GM19395 (cell line): ENCODE measurements at regions not wholly inside any gene's neighbourhood (a gene's known extent, or its start where the extent isn't known, plus 50 kb on each side); places are given as distances from the start of the nearest gene placed in this dataset.

Experiments used
- ATAC-seq: cut with Tn5 transposase; IDR thresholded peaks from one replicate; pipeline ENCODE4 v1.9.1; 2021; ENCODE audit warnings: mild to moderate bottlenecking, moderate library complexity; ENCODE audit not compliant: unreplicated experiment

GRCh38 chr2:126774290-126774689 lies 118.3 kb downstream of the GYPC start:
- ATAC-seq = no peak

- no peak for ATAC-seq
Measured at GRCh38 chr2:126774761-126775160, 118.8 kb downstream of the GYPC start.

GRCh38 chr2:126775300-126775985 lies 119.5 kb downstream of the GYPC start:
- no peak for ATAC-seq

- ATAC-seq = peak; percentile 5
Measured at GRCh38 chr2:126776255-126776654, 120.3 kb downstream of the GYPC start.

GRCh38 chr2:126776692-126777619 lies 121.0 kb downstream of the GYPC start:
- ATAC-seq = peak; percentile 86

GRCh38 chr2:126777620-126777978 lies 121.1 kb upstream of the TEX51 start:
- peak; percentile 26 for ATAC-seq

- ATAC-seq = no peak
Measured at GRCh38 chr2:126778561-126779501, 119.9 kb upstream of the TEX51 start.

- ATAC-seq = no peak
Measured at GRCh38 chr2:126781206-126781605, 117.5 kb upstream of the TEX51 start.

GRCh38 chr2:126781806-126782205 lies 116.9 kb upstream of the TEX51 start:
- no peak for ATAC-seq

GRCh38 chr2:126782648-126783047 lies 116.0 kb upstream of the TEX51 start:
- ATAC-seq = no peak

GRCh38 chr2:126783341-126783740 lies 115.3 kb upstream of the TEX51 start:
- no peak for ATAC-seq

GRCh38 chr2:126784045-126784444 lies 114.6 kb upstream of the TEX51 start:
- no peak for ATAC-seq

GRCh38 chr2:126784621-126785020 lies 114.1 kb upstream of the TEX51 start:
- no peak for ATAC-seq

- no peak for ATAC-seq
Measured at GRCh38 chr2:126785236-126785635, 113.5 kb upstream of the TEX51 start.

- ATAC-seq = no peak
Measured at GRCh38 chr2:126785862-126786261, 112.8 kb upstream of the TEX51 start.

- no peak for ATAC-seq
Measured at GRCh38 chr2:126786765-126787164, 111.9 kb upstream of the TEX51 start.

- no peak for ATAC-seq
Measured at GRCh38 chr2:126787289-126787688, 111.4 kb upstream of the TEX51 start.

- ATAC-seq = no peak
Measured at GRCh38 chr2:126788113-126788512, 110.6 kb upstream of the TEX51 start.

GRCh38 chr2:126788652-126789051 lies 110.0 kb upstream of the TEX51 start:
- no peak for ATAC-seq

- ATAC-seq = no peak
Measured at GRCh38 chr2:126790987-126791780, 107.5 kb upstream of the TEX51 start.
